ENCODE measurements at regions not wholly inside any gene's neighbourhood (a gene's known extent, or its start where the extent isn't known, plus 50 kb on each side); places are given as distances from the start of the nearest gene placed in this dataset.

DNA sequence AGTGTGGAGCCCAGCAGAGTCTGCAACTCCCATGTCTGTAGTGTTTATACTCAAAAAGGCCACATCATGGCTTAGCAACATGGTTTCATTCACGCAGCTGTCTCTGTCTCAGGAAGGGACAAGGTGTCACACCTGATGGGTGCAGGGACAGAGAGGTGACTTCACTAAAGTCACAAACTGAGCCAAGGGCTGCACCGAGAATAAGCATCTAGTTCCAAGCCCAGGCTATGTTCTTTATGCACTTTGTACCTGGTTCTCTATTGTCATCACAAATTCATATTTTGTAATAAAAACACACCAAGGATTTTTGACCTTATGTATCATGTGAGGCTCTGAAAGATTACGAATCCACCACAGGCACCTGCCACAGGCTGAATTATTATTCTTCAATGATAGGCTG lies 64.9 kb upstream of the STK32A start:
- DNase-seq, result no peak

DNA sequence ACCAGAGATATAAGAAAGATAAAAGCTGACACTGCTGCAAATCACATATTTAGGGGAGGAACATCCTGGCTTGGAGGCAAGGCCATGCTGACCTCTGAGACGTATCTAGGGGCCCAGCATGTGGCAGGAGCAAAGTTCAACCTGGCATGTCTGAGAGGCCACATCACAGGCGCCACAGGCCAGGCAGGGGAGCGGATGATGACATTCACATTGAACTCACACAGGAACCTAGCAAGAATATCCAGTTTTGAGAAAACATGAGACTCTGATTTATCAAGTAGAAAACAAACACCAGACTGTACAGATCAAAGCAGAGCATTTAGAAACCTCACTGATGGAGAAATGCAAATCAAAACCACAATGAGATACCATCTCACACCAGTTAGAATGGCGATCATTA lies 64.2 kb upstream of the STK32A start:
- no peak for DNase-seq

DNA sequence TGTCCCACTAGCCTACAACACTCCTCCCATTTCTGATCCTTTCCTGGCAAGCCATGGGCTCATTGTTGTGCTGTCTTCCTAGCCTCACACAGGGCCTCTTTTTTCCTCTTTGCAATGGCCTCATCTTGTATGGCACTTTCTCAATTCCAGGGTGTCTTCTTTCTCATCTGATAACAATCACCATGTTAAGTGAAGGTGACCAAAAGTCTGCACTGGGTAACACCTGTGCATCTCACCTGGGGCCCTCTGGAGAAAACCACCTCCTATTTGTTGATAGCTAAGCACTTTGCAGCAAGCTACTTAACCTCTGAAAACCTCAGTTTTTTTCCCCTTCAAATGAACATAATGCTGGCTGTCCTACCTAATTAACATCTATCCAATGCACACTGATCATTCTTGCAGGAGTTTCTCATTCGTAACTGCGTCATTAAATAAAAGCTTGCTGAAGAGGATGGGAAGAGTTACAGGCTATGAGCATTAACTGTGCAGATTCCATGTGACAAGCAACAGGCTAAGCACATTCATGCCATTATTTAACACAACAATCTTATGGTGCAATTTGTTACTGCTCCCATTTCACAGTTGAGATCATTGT lies 60.1 kb upstream of the STK32A start:
- no peak for DNase-seq

DNA sequence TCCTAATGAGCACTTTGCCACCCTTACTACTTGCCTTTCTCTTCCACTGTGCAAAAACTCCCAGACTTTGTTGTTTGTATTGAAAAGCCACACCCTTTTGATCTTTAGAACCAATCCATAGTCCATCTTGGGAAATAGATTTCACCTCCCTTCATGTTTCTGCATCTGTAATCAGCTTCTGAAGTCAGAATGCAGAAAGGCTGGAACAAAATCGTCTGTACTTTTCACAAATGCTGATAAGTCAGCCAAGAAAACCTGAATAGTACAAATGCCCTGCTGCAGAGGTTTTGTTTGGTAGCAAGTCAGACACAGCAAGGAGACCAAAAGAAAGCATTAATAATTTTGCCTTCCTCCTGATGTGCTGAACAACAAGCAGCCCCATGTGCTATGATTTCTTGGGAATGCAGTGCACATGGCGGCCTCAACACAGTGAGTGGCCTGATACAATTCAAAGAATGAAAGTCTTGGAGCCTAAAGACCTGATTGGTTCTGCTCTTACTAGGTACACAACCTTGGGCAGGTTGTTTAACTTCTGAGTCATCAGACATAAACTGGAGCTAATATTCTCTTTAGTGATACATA lies 59.2 kb upstream of the STK32A start:
- DNase-seq, result no peak

DNA sequence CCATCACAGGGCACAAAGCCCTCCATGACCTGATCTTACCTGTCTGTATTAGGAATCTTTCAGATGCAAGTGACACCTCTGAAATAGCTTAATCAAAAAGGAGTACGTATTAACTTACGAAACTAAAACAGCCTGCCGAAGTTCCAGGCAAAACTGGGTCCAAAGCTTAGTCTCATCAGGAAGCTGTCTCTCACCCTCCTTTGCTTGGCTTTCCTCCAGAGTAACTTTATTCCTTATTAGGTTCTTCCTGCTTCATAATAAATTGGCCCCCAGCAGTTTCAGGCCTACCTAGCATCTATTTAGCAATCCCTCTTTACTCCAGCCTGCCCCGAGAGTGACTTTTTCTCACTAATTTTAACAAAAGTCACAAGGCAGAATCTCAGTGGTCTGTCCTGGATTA lies 58.4 kb upstream of the STK32A start:
- DNase-seq, result no peak

DNA sequence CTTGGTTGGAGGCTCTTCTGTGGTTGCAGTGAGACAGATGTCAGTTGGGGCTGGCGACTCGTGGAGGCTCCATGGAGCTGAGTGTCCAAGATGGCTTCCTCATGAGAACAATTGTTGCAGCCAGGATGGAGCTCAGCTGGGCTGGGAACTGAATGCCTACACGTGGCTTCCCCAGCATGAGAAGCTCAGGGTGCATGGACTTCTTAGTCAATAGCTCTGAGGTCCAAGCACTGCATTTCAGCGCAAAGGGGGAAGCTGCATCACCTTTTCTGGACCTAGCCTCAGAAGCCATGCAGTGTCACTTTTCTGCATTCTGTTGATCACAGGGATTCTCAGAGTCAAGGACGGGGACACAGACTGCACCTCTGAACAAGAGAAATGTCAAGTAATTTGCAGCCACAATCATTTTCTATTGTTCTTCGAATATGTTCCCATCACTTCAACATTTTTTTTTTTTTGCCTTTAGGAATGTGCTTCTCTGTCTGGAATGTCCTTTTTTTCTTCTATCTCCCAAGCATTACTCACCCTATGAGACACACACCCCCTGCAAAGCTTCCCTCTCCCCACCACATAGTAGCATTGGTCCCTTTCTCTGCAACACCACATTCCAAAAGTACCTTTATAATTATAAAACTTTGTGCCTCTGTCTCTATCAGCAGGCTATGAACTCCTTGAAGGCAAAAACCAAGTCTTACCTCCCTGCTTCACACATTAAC lies 57.5 kb upstream of the STK32A start:
- DNase-seq, result no peak

DNA sequence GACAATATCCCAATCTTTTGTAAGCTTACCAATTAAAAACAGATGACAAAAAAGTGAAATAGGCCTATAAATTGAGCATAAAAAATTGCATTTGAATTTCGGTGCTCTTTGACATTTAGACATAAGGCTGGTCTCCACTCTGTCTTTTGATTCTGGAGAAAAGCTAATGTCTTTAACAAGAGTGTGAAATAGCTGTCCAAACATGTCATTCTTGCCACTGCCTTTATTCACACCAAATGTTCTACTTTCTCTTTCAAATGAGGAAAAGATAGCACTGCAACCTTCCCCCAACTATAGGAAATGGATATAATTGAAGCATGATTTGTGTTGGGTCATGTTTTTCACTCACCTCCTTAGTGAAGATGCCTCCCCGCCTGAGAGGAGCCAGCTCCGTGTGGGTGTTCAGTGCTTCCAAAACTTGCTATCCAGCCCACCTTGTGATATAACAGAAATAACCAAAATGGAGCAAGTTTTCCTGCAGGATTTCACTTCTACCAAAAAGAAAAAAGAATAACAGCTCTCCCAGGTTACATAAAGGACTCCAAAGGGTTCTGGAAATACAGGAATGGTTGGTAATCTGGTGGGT lies 55.2 kb upstream of the STK32A start:
- no peak for DNase-seq

DNA sequence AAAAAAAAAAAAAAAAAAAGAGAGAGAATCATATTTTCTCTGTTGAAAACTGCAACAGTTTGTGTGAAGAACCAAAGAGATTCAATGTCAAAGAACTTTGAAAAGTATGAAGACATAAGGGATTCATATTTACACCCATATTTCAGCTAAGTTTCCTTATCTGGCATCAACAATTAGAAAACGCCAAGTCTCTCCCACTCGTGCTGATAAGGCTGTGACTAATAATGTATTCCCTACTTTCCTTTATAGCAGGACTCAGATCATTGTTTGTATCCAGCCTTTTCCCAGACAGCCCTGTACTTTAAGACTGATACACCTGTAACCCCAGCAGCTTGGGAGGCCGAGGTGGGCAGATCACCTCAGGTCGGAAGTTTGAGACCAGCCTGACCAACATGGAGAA lies 54.1 kb upstream of the STK32A start:
- no peak for DNase-seq

Measured in NCI-H2107 (cell line).